AG04449 (cell line): ENCODE measurements at regions not wholly inside any gene's neighbourhood (a gene's known extent, or its start where the extent isn't known, plus 50 kb on each side); places are given as distances from the start of the nearest gene placed in this dataset.

ENCODE experiments used
- CTCF ChIA-PET: fragments of 350-600 bp; formaldehyde crosslinking; extraction: SDS; loops from one replicate; lab custom pipeline; 2021; ENCODE audit warnings: antibody characterized with exemption; lab: Yijun Ruan, JAX
- POLR2A ChIA-PET: fragments of 400-600, 350-600 bp; formaldehyde crosslinking; extraction: SDS; loops from one replicate; lab custom pipeline; 2020; ENCODE audit warnings: antibody characterized with exemption, inconsistent platforms; lab: Yijun Ruan, JAX
- DNase-seq: peaks from one replicate; pipeline ENCODE4 v3.0.0-alpha.2; 2010; ENCODE audit warnings: low read depth, low spot score
- H3K4me3 ChIP-seq: 2 replicates; pipeline ENCODE4 v1.5.1; 2011; ENCODE audit warnings: low read depth, mild to moderate bottlenecking, control low read depth, low read length
- TF ChIP-seq, protein P1 (sequence below): IDR thresholded peaks from one replicate; pipeline ENCODE4 v1.5.1; 2011; ENCODE audit warnings: mild to moderate bottlenecking, moderate library complexity, low read length, control low read depth, inconsistent platforms; ENCODE audit not compliant: insufficient read depth; ENCODE audit errors: missing control alignments

DNA sequence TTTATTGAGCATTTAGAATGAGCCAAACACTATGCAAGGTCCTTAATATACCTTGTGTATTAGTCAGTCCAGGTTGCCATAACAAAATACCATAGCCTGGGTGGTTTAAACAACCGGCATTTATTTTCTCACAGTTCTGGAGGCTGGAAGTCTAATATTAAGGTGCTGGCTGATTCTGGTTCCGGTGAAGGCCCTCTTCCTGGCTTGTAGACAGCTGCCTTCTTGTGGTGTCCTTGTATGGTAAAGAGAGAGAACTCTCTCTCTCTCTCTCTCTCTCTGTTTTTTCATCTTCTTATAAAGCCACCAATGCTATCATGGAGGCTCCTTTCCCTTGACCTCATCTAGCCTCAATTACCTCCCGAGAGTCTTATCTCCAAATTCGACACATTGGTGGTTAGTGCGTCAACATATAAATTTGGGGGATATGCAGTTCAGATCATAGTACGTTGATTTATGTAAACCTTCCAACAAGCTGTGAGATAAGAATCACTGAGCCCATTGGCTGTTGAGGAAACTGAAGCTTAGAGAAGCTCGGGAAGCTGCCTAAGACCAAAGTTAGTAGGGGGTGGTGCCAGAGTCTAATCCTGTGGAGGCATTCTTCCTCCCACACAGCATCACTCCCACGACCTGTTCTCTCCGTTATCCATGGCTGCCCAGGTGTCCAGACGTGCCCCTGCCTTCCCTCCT lies 298.0 kb upstream of the PROK2 start:
- CTCF ChIA-PET: no interaction called here
- TF ChIP-seq, protein P1, sequence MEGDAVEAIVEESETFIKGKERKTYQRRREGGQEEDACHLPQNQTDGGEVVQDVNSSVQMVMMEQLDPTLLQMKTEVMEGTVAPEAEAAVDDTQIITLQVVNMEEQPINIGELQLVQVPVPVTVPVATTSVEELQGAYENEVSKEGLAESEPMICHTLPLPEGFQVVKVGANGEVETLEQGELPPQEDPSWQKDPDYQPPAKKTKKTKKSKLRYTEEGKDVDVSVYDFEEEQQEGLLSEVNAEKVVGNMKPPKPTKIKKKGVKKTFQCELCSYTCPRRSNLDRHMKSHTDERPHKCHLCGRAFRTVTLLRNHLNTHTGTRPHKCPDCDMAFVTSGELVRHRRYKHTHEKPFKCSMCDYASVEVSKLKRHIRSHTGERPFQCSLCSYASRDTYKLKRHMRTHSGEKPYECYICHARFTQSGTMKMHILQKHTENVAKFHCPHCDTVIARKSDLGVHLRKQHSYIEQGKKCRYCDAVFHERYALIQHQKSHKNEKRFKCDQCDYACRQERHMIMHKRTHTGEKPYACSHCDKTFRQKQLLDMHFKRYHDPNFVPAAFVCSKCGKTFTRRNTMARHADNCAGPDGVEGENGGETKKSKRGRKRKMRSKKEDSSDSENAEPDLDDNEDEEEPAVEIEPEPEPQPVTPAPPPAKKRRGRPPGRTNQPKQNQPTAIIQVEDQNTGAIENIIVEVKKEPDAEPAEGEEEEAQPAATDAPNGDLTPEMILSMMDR: no peak
- no peak overlapping the region for H3K4me3 ChIP-seq
- POLR2A ChIA-PET: no interaction called here
- DNase-seq: no peak

DNA sequence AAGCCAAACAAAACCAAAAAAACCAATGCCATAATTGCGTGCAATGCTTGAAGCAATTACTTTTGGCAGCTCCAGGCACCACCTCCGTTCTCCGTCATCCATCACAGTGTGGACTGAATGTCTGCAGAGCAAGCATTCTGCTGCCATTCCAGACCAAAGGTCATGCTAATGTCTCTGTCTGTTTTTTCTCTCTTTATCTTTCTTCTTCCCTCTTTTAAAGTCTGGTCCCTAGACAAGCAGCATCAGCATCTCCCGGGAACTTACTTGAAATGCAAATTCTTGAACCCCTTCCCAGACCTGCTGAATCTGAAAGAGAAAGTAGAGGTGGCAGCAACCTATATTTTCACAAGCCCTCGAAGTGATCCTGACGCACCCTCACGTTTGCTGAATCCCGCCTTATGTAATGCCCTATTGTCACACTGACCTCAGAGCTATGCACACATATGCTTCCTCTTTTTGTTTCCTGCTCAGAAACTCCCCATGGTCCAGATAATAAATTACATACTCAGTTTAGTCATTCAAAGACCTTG lies 297.3 kb upstream of the PROK2 start:
- H3K4me3 ChIP-seq: no peak overlapping the region
- ChIA-PET CTCF (no interaction called here), POLR2A (no interaction called here)
- TF ChIP-seq, protein P1: no peak
- no peak for DNase-seq

DNA sequence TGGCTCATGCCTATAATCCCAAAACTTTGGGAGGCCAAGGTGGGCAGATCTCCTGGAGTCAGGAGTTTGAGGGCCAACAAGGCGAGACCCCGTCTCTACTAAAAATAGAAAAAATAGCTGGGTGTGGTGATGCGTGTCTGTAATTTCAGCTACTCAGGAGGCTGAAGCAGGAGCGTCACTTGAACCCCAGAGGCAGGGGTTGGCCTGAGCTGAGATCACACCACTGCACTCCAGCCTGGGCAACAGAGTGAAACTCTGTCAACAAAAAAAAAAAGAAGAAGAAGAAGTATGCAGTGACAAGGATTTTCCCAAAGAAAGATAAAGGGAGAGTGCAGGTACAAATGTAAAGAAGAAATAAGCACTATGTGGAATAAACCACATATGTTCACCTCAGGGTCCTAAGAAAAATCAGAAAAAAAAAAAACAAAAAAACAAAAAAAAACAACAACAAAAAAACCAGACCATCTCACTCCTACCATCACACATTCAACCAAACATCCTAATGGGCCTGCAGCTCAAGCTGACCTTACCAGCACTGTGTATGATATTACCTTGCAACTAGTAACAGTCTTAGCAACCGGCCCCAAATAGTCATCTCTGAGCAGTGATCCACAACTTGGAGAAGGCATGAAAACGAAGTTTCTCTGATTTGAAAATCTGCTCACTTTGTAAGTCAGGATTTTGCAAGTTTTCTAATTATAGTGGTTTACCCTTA lies 296.7 kb upstream of the PROK2 start:
- no peak overlapping the region for H3K4me3 ChIP-seq
- CTCF ChIA-PET: no interaction called here
- no peak for DNase-seq
- TF ChIP-seq, protein P1: no peak
- POLR2A ChIA-PET: no interaction called here

DNA sequence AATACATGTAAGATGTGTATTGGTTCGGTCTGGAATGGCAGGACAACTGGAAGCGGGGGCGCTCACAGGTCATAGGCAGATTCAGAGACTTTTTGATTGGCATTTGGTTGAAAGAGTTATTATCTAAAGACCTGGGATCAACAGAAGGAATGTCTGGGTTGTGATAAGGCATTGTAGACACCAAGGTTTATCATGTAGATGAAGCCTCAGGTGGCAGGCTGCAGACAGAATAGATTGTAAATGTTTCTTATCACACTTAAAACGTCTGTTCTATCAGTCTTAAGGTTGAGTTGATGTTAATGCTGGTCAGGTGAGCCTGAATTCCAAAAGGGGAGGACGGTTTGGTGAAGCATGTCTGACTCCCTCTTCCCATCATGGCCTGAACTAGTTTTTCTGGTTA lies 295.9 kb upstream of the PROK2 start:
- CTCF ChIA-PET: no interaction called here
- no peak overlapping the region for H3K4me3 ChIP-seq
- POLR2A ChIA-PET: no interaction called here
- TF ChIP-seq, protein P1: no peak
- DNase-seq: no peak

DNA sequence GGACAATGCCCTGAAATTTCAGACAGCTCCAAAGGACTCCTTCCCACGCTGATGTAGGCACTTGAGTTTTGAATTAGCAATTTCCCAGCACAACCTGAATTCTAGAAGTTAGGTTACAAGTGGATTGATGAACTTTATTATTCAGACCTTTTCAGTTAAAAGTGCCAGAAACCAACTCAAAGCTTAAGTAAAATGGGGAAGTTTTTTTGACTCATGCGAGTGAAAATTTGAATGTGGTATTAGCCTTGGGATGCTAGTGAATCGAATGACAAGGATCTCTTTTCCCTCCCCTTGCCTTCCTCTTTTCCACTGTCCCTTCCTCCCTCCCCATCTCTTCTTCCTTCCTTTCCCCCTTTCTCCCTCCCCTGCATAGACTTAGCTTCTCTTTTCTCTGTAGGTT lies 295.1 kb upstream of the PROK2 start:
- POLR2A ChIA-PET: no interaction called here

DNA sequence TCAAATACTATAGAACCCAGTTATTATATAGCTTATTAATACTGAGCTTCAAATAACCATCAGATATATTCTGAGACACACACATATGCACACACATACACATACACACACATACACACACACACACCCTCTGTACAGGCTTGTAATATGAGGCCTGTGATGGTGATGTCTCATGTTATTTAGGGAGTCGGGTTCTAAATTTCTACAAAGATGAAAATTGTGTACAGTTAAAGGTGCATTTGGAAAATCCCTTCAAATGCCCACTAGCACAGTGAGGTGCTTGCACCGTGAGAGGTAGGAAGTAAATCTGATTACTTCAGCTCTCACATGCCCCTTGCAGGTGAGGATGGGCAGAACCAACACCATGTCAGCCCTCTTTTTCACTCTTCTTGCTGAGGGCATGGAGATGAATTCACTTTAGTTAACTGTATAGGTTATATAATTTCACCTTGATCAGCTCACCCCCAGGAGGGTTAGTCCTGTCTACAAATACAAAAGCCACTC lies 294.5 kb upstream of the PROK2 start:
- POLR2A ChIA-PET: no interaction called here
- CTCF ChIA-PET: interaction anchor here (0.6 to 1.5 kb wide), 2 partner anchors 23 to 204 kb away, joined by 3 read pairs; no protein-coding TSS in a partner anchor
- no peak for DNase-seq
- TF ChIP-seq, protein P1: no peak
- no peak overlapping the region for H3K4me3 ChIP-seq

More for the DNA sequence above, 295.1 kb upstream of the PROK2 start:
- H3K4me3 ChIP-seq: no peak overlapping the region
- TF ChIP-seq, protein P1: no peak
- no peak for DNase-seq
- CTCF ChIA-PET: interaction anchor here (1.5 kb wide), 1 partner anchor 22 kb away, joined by 3 read pairs; no protein-coding TSS in a partner anchor
